Stimulated activated CD8-positive, alpha-beta memory T cell treated with anti-CD3 and anti-CD28 coated beads, Interleukin-2, amount 100 ng/mL, for 48 hours (primary cell): ENCODE measurements at regions not wholly inside any gene's neighbourhood (a gene's known extent, or its start where the extent isn't known, plus 50 kb on each side); places are given as distances from the start of the nearest gene placed in this dataset.

ENCODE experiments used
- DNase-seq, 2 donors: peaks; one replicate each; pipeline ENCODE4 v3.0.0-alpha.2; 2020; ENCODE audit warnings: low read depth in 2 of 2

DNA sequence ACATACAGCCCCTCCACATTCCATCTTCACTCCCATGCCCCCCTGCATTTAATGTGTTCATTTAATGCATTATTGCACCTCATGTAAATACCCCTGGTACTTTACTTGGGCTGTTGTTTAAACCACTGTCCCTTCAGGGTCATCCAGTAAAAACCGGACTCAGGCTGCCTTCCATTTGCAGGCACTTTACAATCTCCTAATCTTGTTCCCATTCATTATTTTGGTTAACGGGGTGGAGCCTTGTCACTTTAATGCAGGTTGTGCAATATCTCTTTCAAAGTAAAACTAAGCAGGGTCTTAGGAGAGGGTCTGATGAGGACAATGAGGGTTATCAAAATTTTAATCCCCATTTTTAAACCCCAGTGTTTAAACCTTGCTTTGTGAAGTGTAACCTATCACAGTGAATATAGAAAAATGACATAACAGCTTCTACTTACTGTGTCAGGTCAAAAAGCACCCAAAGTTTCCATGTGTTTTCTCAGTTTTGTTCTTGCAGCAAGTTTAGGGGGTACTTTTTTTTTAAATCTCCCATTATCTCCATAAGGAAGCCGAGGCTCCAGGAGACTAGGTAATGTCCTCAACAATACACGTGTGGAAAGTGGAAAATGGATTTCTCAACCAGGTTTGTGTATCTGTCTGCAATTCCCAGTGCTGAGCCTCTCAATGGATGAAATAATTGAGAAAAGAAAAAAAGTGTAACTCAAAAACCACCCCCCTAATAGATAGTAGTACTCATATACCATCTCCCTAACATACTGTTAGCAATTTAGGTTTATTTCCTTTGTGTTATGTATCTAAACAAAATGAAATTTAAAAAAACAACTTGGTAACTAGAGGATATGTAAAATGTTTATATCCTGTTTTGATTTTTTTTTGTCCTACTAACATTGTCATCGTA is 54.2 kb upstream of the SPRY4 start:
- DNase-seq, result no peak

DNA sequence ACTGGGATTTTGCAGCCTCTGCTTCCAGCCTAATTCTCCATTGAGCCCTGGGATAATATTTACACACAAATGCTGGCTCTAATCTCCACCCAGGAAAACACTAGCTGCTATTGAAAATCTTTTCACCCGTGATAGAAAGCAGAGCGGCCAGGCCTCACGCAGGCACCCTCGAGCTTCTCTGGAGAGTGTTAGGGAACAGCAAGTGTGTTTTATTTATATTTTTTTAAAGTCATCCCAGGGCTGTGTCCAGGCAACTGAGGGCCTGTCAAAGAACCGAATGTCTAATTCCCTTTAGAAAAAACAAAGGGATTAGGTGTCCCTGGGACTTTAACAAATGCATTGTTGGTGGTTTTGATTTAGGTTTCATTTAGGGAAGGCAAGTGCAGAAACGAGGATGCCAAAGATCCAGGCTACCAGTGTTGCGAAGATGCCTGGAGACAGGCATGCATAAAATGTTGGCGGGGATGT is 51.2 kb upstream of the SPRY4 start:
- no peak for DNase-seq
